SJSA1 (cell line): ENCODE measurements at regions not wholly inside any gene's neighbourhood (a gene's known extent, or its start where the extent isn't known, plus 50 kb on each side); places are given as distances from the start of the nearest gene placed in this dataset.

ENCODE experiments used
- DNase-seq, 2 experiments: peaks; one replicate each; pipeline ENCODE4 v3.0.0-alpha.2; 2015 to 2020; ENCODE audit warnings: low spot score in 2 of 2, low read depth in 1 of 2
- H3K27ac ChIP-seq: fragments of 250-450 bp; sonication (Bioruptor Pico); 2 replicates; pipeline ENCODE4 v1.5.1; 2020; ENCODE audit warnings: mild to moderate bottlenecking, moderate library complexity
- H3K27me3 ChIP-seq: fragments of 250-450 bp; sonication (Bioruptor Pico); replicated peaks from 2 replicates; pipeline ENCODE4 v1.5.1; 2020; ENCODE audit warnings: mild to moderate bottlenecking, moderate library complexity
- H3K36me3 ChIP-seq: fragments of 250-450 bp; sonication (Bioruptor Pico); 2 replicates; pipeline ENCODE4 v1.5.1; 2020; ENCODE audit warnings: mild to moderate bottlenecking
- H3K4me1 ChIP-seq: fragments of 250-450 bp; sonication (Bioruptor Pico); replicated peaks from 2 replicates; pipeline ENCODE4 v1.6.1; 2021; ENCODE audit warnings: mild to moderate bottlenecking
- H3K4me3 ChIP-seq: fragments of 250-450 bp; sonication (Bioruptor Pico); 2 replicates; pipeline ENCODE4 v1.5.1; 2020; ENCODE audit warnings: mild to moderate bottlenecking
- H3K9me3 ChIP-seq: fragments of 250-450 bp; sonication (Bioruptor Pico); replicated peaks from 2 replicates; pipeline ENCODE4 v1.5.1; 2020; ENCODE audit warnings: mild to moderate bottlenecking

- H3K4me1 ChIP-seq = no peaks in the 10 kb centered on the region
- H3K9me3 ChIP-seq = no peaks in the 10 kb centered on the region
- no peak overlapping the region for H3K4me3 ChIP-seq
- no peaks in the 10 kb centered on the region; the same call in 1 of the 2 replicates for H3K27me3 ChIP-seq
- no peaks in the 10 kb centered on the region for H3K36me3 ChIP-seq
- H3K27ac ChIP-seq = no peak overlapping the region
- no peak for DNase-seq
These were observed 152.1 kb upstream of the CCDC150 start for GRCh38 chr2:196487417-196487816.

DNA sequence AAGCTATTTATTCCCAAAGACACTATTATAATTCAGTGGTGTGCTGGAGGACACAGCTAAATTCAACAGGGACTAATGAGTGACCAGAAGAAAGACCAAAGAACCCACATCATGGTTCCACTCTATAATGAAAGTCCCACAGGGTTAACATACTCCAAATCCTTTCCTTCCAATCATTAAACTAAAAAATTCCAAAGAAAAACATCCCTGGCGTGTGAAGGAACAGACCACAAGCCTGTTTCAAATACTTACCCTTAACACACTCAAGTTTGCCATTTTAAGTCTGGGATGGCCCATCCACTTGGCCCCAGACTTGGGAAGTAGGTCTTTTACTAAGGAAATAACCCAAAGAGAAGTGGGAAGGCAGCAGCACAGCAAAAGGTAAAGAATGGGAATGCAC, 150.1 kb upstream of the CCDC150 start:
- no peak overlapping the region for H3K4me3 ChIP-seq
- DNase-seq = no peak
- no peaks in the 10 kb centered on the region for H3K36me3 ChIP-seq
- H3K27me3 ChIP-seq = no peaks in the 10 kb centered on the region
- no peak overlapping the region for H3K27ac ChIP-seq
- no peaks in the 10 kb centered on the region for H3K9me3 ChIP-seq
- H3K4me1 ChIP-seq = no peaks in the 10 kb centered on the region

DNA sequence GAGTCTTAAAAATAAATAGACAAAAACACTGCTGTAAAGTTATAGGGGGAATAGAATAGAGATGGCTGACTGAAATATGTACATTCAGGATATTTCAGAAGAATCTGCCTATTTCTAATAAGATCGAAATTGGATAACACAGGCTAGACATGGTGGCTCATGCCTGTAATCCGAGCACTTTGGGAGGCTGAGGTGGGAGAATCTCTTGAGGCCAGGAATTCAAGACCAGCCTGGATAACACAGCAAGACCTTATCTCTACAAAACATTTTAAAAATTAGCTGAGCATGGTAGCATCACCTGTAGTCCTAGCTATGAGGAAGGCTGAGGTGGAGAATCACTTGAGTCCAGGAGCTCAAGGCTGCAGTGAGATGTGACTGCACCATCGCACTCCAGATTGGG, 146.6 kb upstream of the CCDC150 start:
- no peak overlapping the region for H3K4me3 ChIP-seq
- no peaks in the 10 kb centered on the region for H3K9me3 ChIP-seq
- H3K4me1 ChIP-seq = no peaks in the 10 kb centered on the region
- H3K27ac ChIP-seq = no peak overlapping the region
- no peaks in the 10 kb centered on the region for H3K36me3 ChIP-seq
- no peaks in the 10 kb centered on the region for H3K27me3 ChIP-seq
- DNase-seq = no peak

DNA sequence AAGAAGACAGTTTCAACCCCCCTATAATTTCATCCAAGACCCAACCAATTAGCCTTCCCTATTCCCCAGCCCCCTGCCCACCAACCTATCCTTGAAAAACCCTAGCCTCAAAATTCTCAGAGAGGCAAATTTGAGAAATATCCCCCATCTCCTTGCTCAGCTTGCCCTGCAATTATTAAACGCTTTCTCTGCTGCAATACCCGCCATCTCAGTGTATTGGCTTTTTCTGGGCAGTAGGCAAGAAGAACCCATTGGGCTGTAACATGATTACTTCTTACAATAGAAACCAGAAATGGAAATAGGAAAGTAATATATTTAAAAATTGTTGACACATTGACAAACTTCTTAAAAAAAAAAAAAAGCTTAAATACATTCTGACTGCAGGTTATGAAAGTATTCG, 140.6 kb upstream of the CCDC150 start:
- Histone ChIP-seq H3K4me3 (no peak overlapping the region), H3K36me3 (no peaks in the 10 kb centered on the region), H3K4me1 (no peaks in the 10 kb centered on the region), H3K9me3 (0 out of 2 replicates have a peak, but pooled peaks cover 2% of the 10 kb centered on the region), H3K27ac (no peak overlapping the region), H3K27me3 (no peaks in the 10 kb centered on the region)
- DNase-seq = no peak

GRCh38 chr2:196499686-196500085, 139.8 kb upstream of the CCDC150 start:
- Histone ChIP-seq H3K4me3 (no peak overlapping the region), H3K4me1 (no peaks in the 10 kb centered on the region), H3K27ac (no peak overlapping the region), H3K36me3 (no peaks in the 10 kb centered on the region), H3K9me3 (0 out of 2 replicates have a peak, but pooled peaks cover 2% of the 10 kb centered on the region), H3K27me3 (no peaks in the 10 kb centered on the region)
- no peak for DNase-seq

GRCh38 chr2:196500686-196501431, 138.7 kb upstream of the CCDC150 start:
- Histone ChIP-seq H3K36me3 (no peaks in the 10 kb centered on the region), H3K27ac (no peak overlapping the region), H3K27me3 (no peaks in the 10 kb centered on the region), H3K9me3 (0 out of 2 replicates have a peak, but pooled peaks cover 2% of the 10 kb centered on the region), H3K4me1 (no peaks in the 10 kb centered on the region), H3K4me3 (no peak overlapping the region)
- no peak for DNase-seq

DNA sequence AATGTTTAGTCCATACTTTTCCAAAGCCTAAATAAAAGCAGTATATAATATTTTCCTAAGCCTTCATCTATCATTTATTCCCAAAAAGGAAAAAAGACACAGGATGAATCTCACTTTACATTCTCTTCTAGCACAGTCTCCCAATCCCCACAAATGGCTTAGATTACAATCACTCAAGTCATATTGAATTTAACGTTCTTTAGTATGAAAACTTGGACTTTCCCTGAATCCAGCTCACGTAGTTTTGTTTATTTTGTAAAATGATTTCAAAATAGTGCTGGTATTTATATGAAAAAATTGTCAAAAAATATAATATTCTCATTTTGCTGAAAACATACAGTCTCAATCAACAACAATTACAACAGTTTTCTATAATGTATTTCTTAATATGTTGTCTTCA, 137.7 kb upstream of the CCDC150 start:
- no peak overlapping the region for H3K4me3 ChIP-seq
- H3K36me3 ChIP-seq = no peaks in the 10 kb centered on the region
- H3K27me3 ChIP-seq = no peaks in the 10 kb centered on the region
- H3K9me3 ChIP-seq = 0 out of 2 replicates have a peak, but pooled peaks cover 2% of the 10 kb centered on the region
- no peak overlapping the region for H3K27ac ChIP-seq
- H3K4me1 ChIP-seq = no peaks in the 10 kb centered on the region
- DNase-seq = no peak

DNA sequence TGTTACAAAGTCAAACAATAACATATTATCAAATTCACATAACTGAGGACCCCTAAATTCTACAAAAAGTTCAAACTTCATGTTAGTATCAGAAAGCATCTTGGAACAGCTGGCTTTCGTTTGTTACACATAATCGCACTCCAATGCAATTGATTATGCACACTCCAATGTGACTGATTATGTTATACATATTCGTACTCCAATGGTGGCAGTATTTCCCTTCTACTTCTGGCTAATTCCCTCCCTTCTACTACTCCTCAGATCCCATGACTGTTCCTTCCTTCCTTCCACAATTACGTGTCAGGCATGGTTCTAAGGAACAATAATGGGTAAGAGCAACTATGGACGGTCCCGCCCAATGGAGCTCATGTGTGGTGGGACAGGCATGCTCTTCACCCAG, 137.1 kb upstream of the CCDC150 start:
- H3K4me1 ChIP-seq = no peaks in the 10 kb centered on the region
- H3K36me3 ChIP-seq = no peaks in the 10 kb centered on the region
- no peak overlapping the region for H3K27ac ChIP-seq
- H3K4me3 ChIP-seq = no peak overlapping the region
- H3K27me3 ChIP-seq = no peaks in the 10 kb centered on the region; the same call in 1 of the 2 replicates
- no peak for DNase-seq
- H3K9me3 ChIP-seq = 0 out of 2 replicates have a peak, but pooled peaks cover 2% of the 10 kb centered on the region

- Histone ChIP-seq H3K27ac (no peak overlapping the region), H3K9me3 (0 out of 2 replicates have a peak, but pooled peaks cover 2% of the 10 kb centered on the region), H3K4me3 (no peak overlapping the region), H3K36me3 (no peaks in the 10 kb centered on the region), H3K4me1 (no peaks in the 10 kb centered on the region), H3K27me3 (no peaks in the 10 kb centered on the region; the same call in 1 of the 2 replicates)
- no peak for DNase-seq
These were observed 136.1 kb upstream of the CCDC150 start for GRCh38 chr2:196503398-196503797.

DNA sequence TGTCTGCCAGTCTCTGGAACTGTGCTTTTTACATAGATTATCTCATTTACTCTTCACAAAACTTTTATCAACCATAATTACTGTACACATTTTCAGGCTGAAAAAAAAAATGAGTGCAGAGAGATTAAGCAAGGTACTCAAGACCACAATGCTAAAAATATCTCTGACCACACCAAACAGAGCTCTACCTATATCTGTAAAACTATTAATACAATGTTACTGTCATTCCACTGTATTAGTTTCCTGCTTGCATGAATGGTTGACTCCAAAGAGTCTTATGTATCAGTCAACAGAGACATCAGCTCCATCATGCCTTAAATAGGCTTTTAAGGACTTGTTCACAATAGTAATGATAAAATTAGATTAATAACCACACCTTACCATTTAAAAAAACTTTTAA, 134.7 kb upstream of the CCDC150 start:
- Histone ChIP-seq H3K4me3 (no peak overlapping the region), H3K36me3 (no peaks in the 10 kb centered on the region), H3K27ac (no peak overlapping the region), H3K4me1 (no peaks in the 10 kb centered on the region), H3K27me3 (no peaks in the 10 kb centered on the region; the same call in 1 of the 2 replicates), H3K9me3 (no peaks in the 10 kb centered on the region)
- no peak for DNase-seq

DNA sequence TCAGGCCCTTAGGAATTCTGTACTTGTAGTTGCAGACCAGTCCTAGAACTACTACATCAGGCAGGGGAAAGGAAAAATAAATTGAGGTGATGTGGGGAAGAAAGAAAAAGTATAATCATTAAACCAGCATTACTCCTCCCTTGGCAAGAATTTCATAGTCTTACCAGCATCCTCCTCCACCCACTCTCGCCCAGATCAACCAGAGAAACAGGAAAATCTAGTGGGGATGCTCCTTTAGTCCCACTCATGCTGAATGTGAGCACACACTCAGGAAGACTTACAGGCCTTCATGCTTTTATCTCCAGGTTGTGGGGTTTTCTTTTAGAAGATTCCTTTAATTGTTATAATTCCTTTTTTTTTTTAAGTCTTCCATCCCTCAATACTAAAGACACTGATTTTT, 129.3 kb upstream of the CCDC150 start:
- H3K4me3 ChIP-seq = no peak overlapping the region
- no peaks in the 10 kb centered on the region for H3K9me3 ChIP-seq
- no peaks in the 10 kb centered on the region for H3K36me3 ChIP-seq
- H3K4me1 ChIP-seq = no peaks in the 10 kb centered on the region
- DNase-seq = no peak
- no peaks in the 10 kb centered on the region; the same call in 1 of the 2 replicates for H3K27me3 ChIP-seq
- H3K27ac ChIP-seq = no peak overlapping the region

GRCh38 chr2:196511258-196512168, 128.0 kb upstream of the CCDC150 start:
- Histone ChIP-seq H3K4me3 (no peak overlapping the region), H3K27ac (no peak overlapping the region), H3K9me3 (no peaks in the 10 kb centered on the region), H3K27me3 (no peaks in the 10 kb centered on the region; the same call in 1 of the 2 replicates), H3K4me1 (no peaks in the 10 kb centered on the region), H3K36me3 (no peaks in the 10 kb centered on the region)
- DNase-seq = no peak

GRCh38 chr2:196513796-196514526, 125.6 kb upstream of the CCDC150 start:
- DNase-seq = no peak

More at GRCh38 chr2:196513796-196514526, 125.6 kb upstream of the CCDC150 start:
- Histone ChIP-seq H3K36me3 (no peaks in the 10 kb centered on the region), H3K4me1 (no peaks in the 10 kb centered on the region), H3K27ac (no peak overlapping the region), H3K4me3 (no peak overlapping the region), H3K9me3 (no peaks in the 10 kb centered on the region), H3K27me3 (no peaks in the 10 kb centered on the region)
